WERI-Rb-1 (cell line): ENCODE measurements at regions not wholly inside any gene's neighbourhood (a gene's known extent, or its start where the extent isn't known, plus 50 kb on each side); places are given as distances from the start of the nearest gene placed in this dataset.

Experiments
- DNase-seq: peaks from one replicate; pipeline ENCODE4 v3.0.0-alpha.2; 2020
- H3K27ac ChIP-seq: fragments of 250-450 bp; sonication (Bioruptor Pico); 2 replicates; pipeline ENCODE4 v1.5.1; 2020; ENCODE audit warnings: mild to moderate bottlenecking, moderate library complexity
- H3K27me3 ChIP-seq: fragments of 250-450 bp; sonication (Bioruptor Pico); 2 replicates; pipeline ENCODE4 v1.5.1; 2021; ENCODE audit warnings: mild to moderate bottlenecking, low read depth, moderate library complexity; ENCODE audit not compliant: insufficient read depth, severe bottlenecking
- H3K36me3 ChIP-seq: fragments of 250-450 bp; sonication (Bioruptor Pico); 2 replicates; pipeline ENCODE4 v1.5.1; 2020; ENCODE audit warnings: mild to moderate bottlenecking, moderate library complexity
- H3K4me3 ChIP-seq: 2 replicates; pipeline ENCODE4 v1.5.1; 2011; ENCODE audit warnings: low read depth, mild to moderate bottlenecking, control low read depth, low read length
- H3K9me3 ChIP-seq: fragments of 250-450 bp; sonication (Bioruptor Pico); 2 replicates; pipeline ENCODE4 v1.5.1; 2021; ENCODE audit warnings: mild to moderate bottlenecking, moderate library complexity; ENCODE audit not compliant: severe bottlenecking
- TF ChIP-seq, protein P1 (sequence below): IDR thresholded peaks from 2 replicates; pipeline ENCODE4 v1.5.1; 2011; ENCODE audit warnings: low read depth, mild to moderate bottlenecking, control low read depth, inconsistent platforms, low read length

DNA sequence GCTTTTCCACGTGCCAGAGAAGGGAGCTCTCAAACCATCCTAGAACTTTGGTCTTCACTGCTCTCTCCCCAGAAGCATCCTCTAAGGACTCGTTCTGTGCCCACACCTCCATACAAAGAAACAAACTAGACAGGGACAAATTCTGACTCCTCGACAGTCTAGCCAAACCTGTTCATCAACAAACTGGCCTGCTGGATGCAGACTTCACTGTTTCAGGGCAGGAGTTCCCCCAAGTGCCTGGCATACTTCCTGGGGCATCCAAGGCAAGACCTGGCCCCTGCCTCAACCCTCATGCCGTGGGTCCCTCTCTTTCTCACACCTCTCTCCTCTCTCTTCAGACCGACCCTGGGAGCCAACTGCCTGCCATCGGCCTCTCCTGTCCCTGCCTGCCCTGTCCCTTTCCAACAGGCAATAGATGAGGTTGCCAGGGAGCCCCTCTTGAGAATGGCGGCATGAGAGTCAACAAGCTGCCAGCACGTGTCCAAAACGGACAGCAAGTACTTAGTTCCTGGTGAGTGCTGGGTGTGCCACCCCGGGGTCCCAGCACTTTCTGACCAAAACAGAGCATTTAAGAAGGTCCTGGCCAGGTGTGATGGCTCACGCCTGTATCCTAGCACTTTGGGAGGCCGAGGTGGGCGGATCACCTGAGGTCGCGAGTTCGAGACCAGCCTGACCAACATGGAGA lies 79.1 kb upstream of the HES1 start:
- Histone ChIP-seq H3K4me3 (no peak overlapping the region), H3K9me3 (no peaks in the 10 kb centered on the region), H3K27me3 (no peaks in the 10 kb centered on the region), H3K36me3 (no peaks in the 10 kb centered on the region), H3K27ac (no peak overlapping the region)
- no peak for DNase-seq
- TF ChIP-seq, protein P1, sequence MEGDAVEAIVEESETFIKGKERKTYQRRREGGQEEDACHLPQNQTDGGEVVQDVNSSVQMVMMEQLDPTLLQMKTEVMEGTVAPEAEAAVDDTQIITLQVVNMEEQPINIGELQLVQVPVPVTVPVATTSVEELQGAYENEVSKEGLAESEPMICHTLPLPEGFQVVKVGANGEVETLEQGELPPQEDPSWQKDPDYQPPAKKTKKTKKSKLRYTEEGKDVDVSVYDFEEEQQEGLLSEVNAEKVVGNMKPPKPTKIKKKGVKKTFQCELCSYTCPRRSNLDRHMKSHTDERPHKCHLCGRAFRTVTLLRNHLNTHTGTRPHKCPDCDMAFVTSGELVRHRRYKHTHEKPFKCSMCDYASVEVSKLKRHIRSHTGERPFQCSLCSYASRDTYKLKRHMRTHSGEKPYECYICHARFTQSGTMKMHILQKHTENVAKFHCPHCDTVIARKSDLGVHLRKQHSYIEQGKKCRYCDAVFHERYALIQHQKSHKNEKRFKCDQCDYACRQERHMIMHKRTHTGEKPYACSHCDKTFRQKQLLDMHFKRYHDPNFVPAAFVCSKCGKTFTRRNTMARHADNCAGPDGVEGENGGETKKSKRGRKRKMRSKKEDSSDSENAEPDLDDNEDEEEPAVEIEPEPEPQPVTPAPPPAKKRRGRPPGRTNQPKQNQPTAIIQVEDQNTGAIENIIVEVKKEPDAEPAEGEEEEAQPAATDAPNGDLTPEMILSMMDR = no peak

DNA sequence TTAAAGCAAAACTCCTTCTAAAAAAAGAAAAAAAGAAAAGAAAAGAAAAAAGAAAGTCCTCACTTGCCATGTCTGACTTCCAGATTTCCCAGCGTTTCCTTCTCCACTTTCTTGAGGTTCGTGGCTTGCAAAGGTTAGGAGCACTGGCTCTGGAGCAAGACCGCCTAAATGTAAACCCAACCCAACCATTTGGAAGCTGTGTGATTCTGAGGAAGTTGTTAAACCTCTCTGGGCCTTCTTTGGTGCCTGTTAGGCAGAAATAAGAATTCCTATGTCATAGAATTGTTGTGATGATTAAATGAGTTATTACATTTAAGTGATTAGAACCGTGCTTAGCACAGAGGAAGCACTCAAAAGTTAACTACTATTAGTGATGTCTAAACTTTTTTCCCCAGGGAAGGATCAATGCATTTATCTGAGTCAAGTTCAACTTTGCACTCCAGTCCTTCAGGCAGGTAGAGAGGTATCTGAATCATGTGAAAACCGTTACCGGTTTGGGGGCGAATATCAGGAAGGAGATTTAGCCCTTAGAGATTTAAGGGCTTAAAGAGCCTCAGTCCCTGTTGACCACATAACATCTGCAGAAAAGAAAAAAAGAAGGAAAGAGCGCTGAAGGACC lies 78.3 kb upstream of the HES1 start:
- no peak overlapping the region for H3K4me3 ChIP-seq
- H3K27me3 ChIP-seq = no peaks in the 10 kb centered on the region
- no peak overlapping the region for H3K27ac ChIP-seq
- no peaks in the 10 kb centered on the region for H3K9me3 ChIP-seq
- TF ChIP-seq, protein P1 = no peak
- H3K36me3 ChIP-seq = no peaks in the 10 kb centered on the region
- no peak for DNase-seq

DNA sequence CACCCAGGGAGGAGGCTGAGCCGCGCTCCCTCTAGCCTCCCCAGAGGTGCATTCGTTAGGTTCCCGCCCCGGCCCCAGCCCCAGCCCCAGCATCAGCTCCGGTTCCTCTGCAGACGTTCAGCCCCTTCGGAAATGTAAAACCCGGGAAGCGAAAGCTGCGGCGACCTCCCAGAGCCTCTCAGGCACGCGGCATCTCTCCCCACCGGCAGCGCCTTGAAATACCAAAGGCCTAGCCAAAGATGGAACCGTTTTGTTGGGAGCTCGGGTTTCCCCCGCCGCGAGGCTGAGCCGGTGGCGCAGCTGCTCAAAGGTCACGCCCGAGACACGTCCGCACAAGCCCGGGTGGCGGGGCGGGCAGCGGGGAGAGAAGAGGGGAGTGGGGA lies 77.8 kb upstream of the HES1 start:
- DNase-seq = peak; percentile 10
- Histone ChIP-seq H3K36me3 (no peaks in the 10 kb centered on the region), H3K9me3 (no peaks in the 10 kb centered on the region), H3K4me3 (no peak overlapping the region), H3K27ac (no peak overlapping the region), H3K27me3 (no peaks in the 10 kb centered on the region)
- TF ChIP-seq, protein P1 = no peak

DNA sequence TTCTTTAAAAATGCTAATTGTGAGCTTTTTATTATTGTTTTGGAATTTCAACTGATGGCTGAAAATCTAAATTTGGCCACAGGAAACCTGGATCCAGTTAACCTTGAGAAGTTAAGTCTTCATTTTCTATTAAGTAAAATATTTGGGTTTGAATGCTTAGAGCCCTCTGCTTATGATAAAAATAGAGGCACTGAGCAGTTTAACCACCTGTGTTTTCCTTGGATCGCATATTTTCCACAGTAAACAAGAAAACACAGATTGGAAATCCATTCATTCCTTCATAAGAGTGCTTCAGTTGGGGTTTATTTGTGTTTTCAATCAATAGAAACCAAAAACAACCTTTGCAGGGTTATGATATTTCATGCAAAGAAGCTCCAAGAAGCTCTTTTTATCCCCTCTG lies 77.2 kb upstream of the HES1 start:
- Histone ChIP-seq H3K9me3 (no peaks in the 10 kb centered on the region), H3K36me3 (no peaks in the 10 kb centered on the region), H3K27me3 (no peaks in the 10 kb centered on the region), H3K4me3 (no peak overlapping the region), H3K27ac (no peak overlapping the region)
- no peak for DNase-seq
- TF ChIP-seq, protein P1 = no peak

DNA sequence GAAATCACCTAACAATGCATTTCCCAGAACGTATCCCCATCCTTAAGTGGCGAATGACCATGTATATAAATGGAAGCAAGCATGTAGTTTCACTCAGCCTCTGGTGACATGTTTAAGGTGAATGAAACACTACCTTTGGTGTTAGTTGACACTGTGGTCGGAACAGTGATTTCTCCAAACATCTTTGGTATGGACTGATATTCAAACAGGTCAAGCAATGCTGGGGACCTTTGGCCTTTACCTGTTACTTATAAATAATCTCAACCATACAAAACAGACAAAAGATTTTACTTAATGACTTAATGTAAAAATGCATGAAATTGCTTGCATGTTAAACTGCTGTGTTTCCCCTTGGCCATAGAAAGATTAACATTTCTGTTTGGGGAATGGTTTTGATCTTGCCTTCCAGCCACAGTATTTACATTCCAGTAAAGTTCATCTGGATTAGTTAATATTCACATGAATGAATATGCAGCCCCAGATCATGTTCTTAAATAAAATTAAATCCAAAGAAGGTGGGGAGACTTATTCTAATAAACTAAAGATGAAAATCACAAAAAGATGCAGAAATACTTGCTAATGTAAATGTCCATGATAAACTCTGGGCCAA lies 74.4 kb upstream of the HES1 start:
- Histone ChIP-seq H3K27ac (no peak overlapping the region), H3K36me3 (no peaks in the 10 kb centered on the region), H3K27me3 (no peaks in the 10 kb centered on the region), H3K9me3 (no peaks in the 10 kb centered on the region), H3K4me3 (no peak overlapping the region)
- no peak for DNase-seq
- TF ChIP-seq, protein P1 = no peak
